Neural cell (in vitro differentiated cells): ENCODE measurements at regions not wholly inside any gene's neighbourhood (a gene's known extent, or its start where the extent isn't known, plus 50 kb on each side); places are given as distances from the start of the nearest gene placed in this dataset.

Experiments used
- H2AFZ ChIP-seq: fragments of 200-600, 300-800 bp; sonication (generic), shearing (Covaris generic); 2 replicates; pipeline ENCODE4 v1.6.0; 2014; ENCODE audit warnings: low read depth, mild to moderate bottlenecking, antibody characterized with exemption, low read length, moderate library complexity
- H3F3A ChIP-seq: fragments of 200-600 bp; shearing (Covaris generic); 2 replicates; pipeline ENCODE4 v1.6.1; 2016; ENCODE audit warnings: mild to moderate bottlenecking, moderate library complexity, mixed read lengths, antibody characterized with exemption, low read length; ENCODE audit not compliant: insufficient read depth, poor library complexity, severe bottlenecking
- H3K27ac ChIP-seq: fragments of 200-600, 300-800 bp; sonication (generic), shearing (Covaris generic); 2 replicates; pipeline ENCODE4 v1.5.1; 2014; ENCODE audit warnings: mild to moderate bottlenecking, low read length, moderate library complexity
- H3K27me3 ChIP-seq: fragments of 300-800, 200-600 bp; sonication (generic), shearing (Covaris generic); 2 replicates; pipeline ENCODE4 v1.6.0; 2014; ENCODE audit warnings: mild to moderate bottlenecking, low read depth, low read length, moderate library complexity; ENCODE audit not compliant: insufficient read depth
- H3K36me3 ChIP-seq: fragments of 300-800, 200-600 bp; sonication (generic), shearing (Covaris generic); 2 replicates; pipeline ENCODE4 v1.5.1; 2014; ENCODE audit warnings: mild to moderate bottlenecking, antibody characterized with exemption, low read length, moderate library complexity; ENCODE audit not compliant: insufficient read depth
- H3K4me2 ChIP-seq: fragments of 300-800, 200-600 bp; sonication (generic), shearing (Covaris generic); 2 replicates; pipeline ENCODE4 v1.6.0; 2014; ENCODE audit warnings: mild to moderate bottlenecking, low read length
- H3K4me3 ChIP-seq: fragments of 300-800, 200-600 bp; sonication (generic), shearing (Covaris generic); 2 replicates; pipeline ENCODE4 v1.5.1; 2014; ENCODE audit warnings: mild to moderate bottlenecking, low read length, moderate library complexity
- H3K79me2 ChIP-seq: fragments of 200-600 bp; shearing (Covaris generic); replicated peaks from 2 replicates; pipeline ENCODE4 v1.6.0; 2014; ENCODE audit warnings: mild to moderate bottlenecking, low read length, moderate library complexity; ENCODE audit not compliant: insufficient read depth
- H3K9ac ChIP-seq: fragments of 300-800, 200-600 bp; sonication (generic), shearing (Covaris generic); 2 replicates; pipeline ENCODE4 v1.6.1; 2016; ENCODE audit warnings: mild to moderate bottlenecking, low read length, mixed read lengths
- H3K9me2 ChIP-seq: fragments of 200-600 bp; shearing (Covaris generic); 2 replicates; pipeline ENCODE4 v1.6.1; 2016; ENCODE audit warnings: mild to moderate bottlenecking, low read length, mixed read lengths; ENCODE audit not compliant: insufficient read depth
- H3K9me3 ChIP-seq: fragments of 200-600, 300-800 bp; sonication (generic), shearing (Covaris generic); 2 replicates; pipeline ENCODE4 v1.6.1; 2016; ENCODE audit warnings: mild to moderate bottlenecking, mixed run types, low read length, moderate library complexity, mixed read lengths
- H4K20me1 ChIP-seq: fragments of 200-600 bp; shearing (Covaris generic); 2 replicates; pipeline ENCODE4 v1.6.1; 2016; ENCODE audit warnings: mild to moderate bottlenecking, mixed run types; ENCODE audit not compliant: insufficient read depth
- CTCF ChIP-seq: fragments of 450-650 bp; IDR thresholded peaks from 2 replicates; pipeline ENCODE4 v1.5.1; 2014; ENCODE audit warnings: antibody characterized with exemption, mild to moderate bottlenecking, moderate library complexity; ENCODE audit not compliant: poor library complexity, severe bottlenecking
- EP300 ChIP-seq: fragments of 450-650 bp; conservative IDR thresholded peaks from 2 replicates; pipeline ENCODE4 v1.6.1; 2014; ENCODE audit warnings: antibody characterized with exemption, mild to moderate bottlenecking, moderate library complexity; ENCODE audit not compliant: poor library complexity, severe bottlenecking
- EZH2 ChIP-seq: fragments of 200-600, 300-800 bp; shearing (Covaris generic), sonication (generic); IDR thresholded peaks from 2 replicates; pipeline ENCODE4 v1.6.1; 2014; ENCODE audit warnings: antibody characterized with exemption, low read length, borderline replicate concordance, mild to moderate bottlenecking; ENCODE audit not compliant: insufficient read depth, poor library complexity, severe bottlenecking
- MXI1 ChIP-seq: fragments of 450-650 bp; conservative IDR thresholded peaks from 2 replicates; pipeline ENCODE4 v1.6.1; 2014; ENCODE audit warnings: antibody characterized with exemption, mild to moderate bottlenecking; ENCODE audit not compliant: poor library complexity, severe bottlenecking
- POLR2AphosphoS5 ChIP-seq: IDR thresholded peaks from 2 replicates; pipeline ENCODE4 v1.6.1; 2012
- RAD21 ChIP-seq: fragments of 450-650 bp; conservative IDR thresholded peaks from 2 replicates; pipeline ENCODE4 v1.6.1; 2014; ENCODE audit warnings: antibody characterized with exemption, mild to moderate bottlenecking, moderate library complexity
- SMC3 ChIP-seq: fragments of 450-650 bp; conservative IDR thresholded peaks from 2 replicates; pipeline ENCODE4 v1.6.1; 2014; ENCODE audit warnings: antibody characterized with exemption, mild to moderate bottlenecking, moderate library complexity; ENCODE audit not compliant: poor library complexity
- TAF1 ChIP-seq: IDR thresholded peaks from 2 replicates; pipeline ENCODE4 v1.6.1; 2012; ENCODE audit warnings: low read depth
- TF ChIP-seq, protein P1 (sequence below): IDR thresholded peaks from 2 replicates; pipeline ENCODE4 v1.6.1; 2012; ENCODE audit warnings: borderline replicate concordance

- Histone ChIP-seq H2AFZ (no peak overlapping the region), H3K27me3 (no peaks in the 10 kb centered on the region), H3K9ac (no peak overlapping the region), H3K27ac (no peak overlapping the region), H3K4me2 (no peak overlapping the region), H3K36me3 (no peaks in the 10 kb centered on the region), H3K9me2 (no peaks in the 10 kb centered on the region), H3K9me3 (no peaks in the 10 kb centered on the region), H3F3A (no peaks in the 10 kb centered on the region), H3K79me2 (no peaks in the 10 kb centered on the region), H3K4me3 (no peak overlapping the region), H4K20me1 (no peaks in the 10 kb centered on the region)
- TF ChIP-seq POLR2AphosphoS5 (no peak), CTCF (no peak), EP300 (no peak)
These were observed 62.9 kb upstream of the HDGFL1 start for GRCh38 chr6:22506496-22506895.

GRCh38 chr6:22512686-22513427 lies 56.5 kb upstream of the HDGFL1 start:
- H3K27ac ChIP-seq = no peak overlapping the region
- H3K27me3 ChIP-seq = no peaks in the 10 kb centered on the region
- H3K9me2 ChIP-seq = no peaks in the 10 kb centered on the region
- no peak overlapping the region for H3K4me3 ChIP-seq
- H3K4me2 ChIP-seq = no peak overlapping the region
- no peaks in the 10 kb centered on the region for H3K9me3 ChIP-seq
- no peaks in the 10 kb centered on the region for H3K79me2 ChIP-seq
- H3K9ac ChIP-seq = no peak overlapping the region
- H3F3A ChIP-seq = no peaks in the 10 kb centered on the region
- TF ChIP-seq MXI1 = no peak
- TF ChIP-seq, protein P1, sequence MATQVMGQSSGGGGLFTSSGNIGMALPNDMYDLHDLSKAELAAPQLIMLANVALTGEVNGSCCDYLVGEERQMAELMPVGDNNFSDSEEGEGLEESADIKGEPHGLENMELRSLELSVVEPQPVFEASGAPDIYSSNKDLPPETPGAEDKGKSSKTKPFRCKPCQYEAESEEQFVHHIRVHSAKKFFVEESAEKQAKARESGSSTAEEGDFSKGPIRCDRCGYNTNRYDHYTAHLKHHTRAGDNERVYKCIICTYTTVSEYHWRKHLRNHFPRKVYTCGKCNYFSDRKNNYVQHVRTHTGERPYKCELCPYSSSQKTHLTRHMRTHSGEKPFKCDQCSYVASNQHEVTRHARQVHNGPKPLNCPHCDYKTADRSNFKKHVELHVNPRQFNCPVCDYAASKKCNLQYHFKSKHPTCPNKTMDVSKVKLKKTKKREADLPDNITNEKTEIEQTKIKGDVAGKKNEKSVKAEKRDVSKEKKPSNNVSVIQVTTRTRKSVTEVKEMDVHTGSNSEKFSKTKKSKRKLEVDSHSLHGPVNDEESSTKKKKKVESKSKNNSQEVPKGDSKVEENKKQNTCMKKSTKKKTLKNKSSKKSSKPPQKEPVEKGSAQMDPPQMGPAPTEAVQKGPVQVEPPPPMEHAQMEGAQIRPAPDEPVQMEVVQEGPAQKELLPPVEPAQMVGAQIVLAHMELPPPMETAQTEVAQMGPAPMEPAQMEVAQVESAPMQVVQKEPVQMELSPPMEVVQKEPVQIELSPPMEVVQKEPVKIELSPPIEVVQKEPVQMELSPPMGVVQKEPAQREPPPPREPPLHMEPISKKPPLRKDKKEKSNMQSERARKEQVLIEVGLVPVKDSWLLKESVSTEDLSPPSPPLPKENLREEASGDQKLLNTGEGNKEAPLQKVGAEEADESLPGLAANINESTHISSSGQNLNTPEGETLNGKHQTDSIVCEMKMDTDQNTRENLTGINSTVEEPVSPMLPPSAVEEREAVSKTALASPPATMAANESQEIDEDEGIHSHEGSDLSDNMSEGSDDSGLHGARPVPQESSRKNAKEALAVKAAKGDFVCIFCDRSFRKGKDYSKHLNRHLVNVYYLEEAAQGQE = no peak
- no peak for TF ChIP-seq RAD21
- TF ChIP-seq POLR2AphosphoS5 = no peak
- no peak for TF ChIP-seq SMC3
- no peak for TF ChIP-seq TAF1
- TF ChIP-seq CTCF = no peak
- no peak for TF ChIP-seq EZH2
- TF ChIP-seq EP300 = no peak
- no peaks in the 10 kb centered on the region for H4K20me1 ChIP-seq
- H3K36me3 ChIP-seq = no peaks in the 10 kb centered on the region
- H2AFZ ChIP-seq = no peak overlapping the region
